HG03045 (cell line): ENCODE measurements at regions not wholly inside any gene's neighbourhood (a gene's known extent, or its start where the extent isn't known, plus 50 kb on each side); places are given as distances from the start of the nearest gene placed in this dataset.

Source experiments
- ATAC-seq: cut with Tn5 transposase; IDR thresholded peaks from one replicate; pipeline ENCODE4 v1.9.1; 2021; ENCODE audit warnings: mild to moderate bottlenecking, moderate library complexity; ENCODE audit not compliant: unreplicated experiment

- ATAC-seq = no peak
Measured at GRCh38 chr7:124432009-124432578, 333.5 kb downstream of the GPR37 start.

GRCh38 chr7:124429923-124430322 lies 335.7 kb downstream of the GPR37 start:
- no peak for ATAC-seq

DNA sequence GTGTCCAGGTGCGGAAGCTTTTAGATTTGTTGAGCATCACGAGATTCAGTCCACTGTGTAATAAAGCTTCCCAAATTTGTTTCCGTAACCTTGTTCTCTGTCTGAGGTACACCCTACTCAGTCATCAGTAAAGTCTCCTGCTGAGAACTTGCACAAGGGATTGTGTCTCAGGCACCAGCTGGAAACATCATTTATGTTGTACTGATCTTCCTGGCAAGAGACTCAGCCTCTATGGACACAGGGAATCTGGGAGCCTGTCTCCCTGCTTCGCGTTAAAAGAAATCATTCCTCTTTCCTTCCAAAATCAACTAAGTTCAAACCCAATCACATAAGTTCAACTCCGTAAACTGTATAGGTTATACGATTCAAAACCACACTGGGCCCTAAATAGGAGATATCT lies 336.8 kb downstream of the GPR37 start:
- ATAC-seq = no peak

DNA sequence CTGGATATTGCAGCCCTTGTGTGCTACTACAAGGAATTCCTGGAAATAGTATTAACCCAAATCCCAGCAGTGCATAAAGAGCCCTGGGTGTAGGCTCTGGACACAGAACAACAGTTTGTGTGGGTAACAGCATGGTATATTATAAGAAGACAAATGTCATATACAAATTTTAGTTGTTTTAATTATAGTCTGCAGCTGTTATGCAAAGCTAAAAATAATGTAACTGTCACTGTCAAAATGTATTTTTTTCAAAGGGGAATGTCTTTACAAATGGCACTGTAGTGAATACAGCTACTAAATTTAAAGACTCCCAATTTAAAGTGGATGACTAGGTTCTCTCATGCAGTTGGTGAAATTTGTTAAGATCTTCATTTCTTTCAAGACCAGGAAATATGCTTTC lies 339.0 kb downstream of the GPR37 start:
- no peak for ATAC-seq

- no peak for ATAC-seq
Measured at GRCh38 chr7:124423863-124424262, 341.7 kb downstream of the GPR37 start.

- ATAC-seq = no peak
Measured at GRCh38 chr7:124422081-124422480, 343.5 kb downstream of the GPR37 start.

- ATAC-seq = no peak
Measured at GRCh38 chr7:124420367-124420766, 345.2 kb downstream of the GPR37 start.

- no peak for ATAC-seq
Measured at GRCh38 chr7:124413029-124413428, 352.6 kb downstream of the GPR37 start.

DNA sequence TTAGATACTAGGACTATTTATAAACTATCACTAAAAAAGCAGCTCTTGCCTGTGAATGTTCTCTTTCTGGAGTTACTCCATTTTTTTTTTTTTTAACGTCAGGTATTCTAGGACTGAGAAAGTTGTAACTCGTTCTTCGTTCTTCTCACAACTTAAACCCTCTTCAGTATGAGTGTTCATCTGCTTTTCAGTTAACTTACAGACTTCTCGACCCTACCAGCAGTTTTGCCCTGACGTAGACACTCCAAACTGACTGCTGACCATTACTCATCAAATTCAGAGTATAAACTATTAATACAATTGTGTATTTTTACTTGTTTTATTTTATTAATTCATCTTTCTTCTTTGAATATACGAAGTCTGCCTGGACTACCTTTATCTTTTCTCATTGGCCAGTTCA lies 353.1 kb downstream of the GPR37 start:
- ATAC-seq = no peak

DNA sequence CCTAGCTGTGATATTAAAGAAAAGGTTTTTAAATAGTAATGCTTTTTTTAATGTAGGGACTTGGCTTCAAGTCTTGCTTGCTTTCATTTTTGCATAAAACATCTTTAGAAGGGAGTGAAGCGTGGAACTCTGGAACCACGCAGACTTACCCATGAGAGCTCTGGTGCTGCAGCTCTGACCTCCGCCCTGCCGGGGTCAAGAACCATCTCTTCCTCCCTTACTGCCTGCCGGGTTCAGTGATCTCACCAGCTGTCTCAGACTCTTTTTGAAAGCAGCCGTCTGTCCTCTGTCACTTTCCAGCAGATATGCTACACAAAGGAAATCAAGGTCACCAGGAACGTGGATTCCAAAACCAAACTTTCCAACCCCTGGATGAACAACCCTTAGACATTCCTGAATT lies 353.8 kb downstream of the GPR37 start:
- ATAC-seq = no peak

GRCh38 chr7:124403587-124403986 lies 362.0 kb downstream of the GPR37 start:
- no peak for ATAC-seq

GRCh38 chr7:124403112-124403511 lies 362.5 kb downstream of the GPR37 start:
- ATAC-seq = no peak

GRCh38 chr7:124399941-124400340 lies 365.7 kb downstream of the GPR37 start:
- no peak for ATAC-seq

GRCh38 chr7:124398937-124399552 lies 366.2 kb upstream of the TMEM229A start:
- no peak for ATAC-seq

GRCh38 chr7:124397134-124397533 lies 364.3 kb upstream of the TMEM229A start:
- ATAC-seq = no peak

DNA sequence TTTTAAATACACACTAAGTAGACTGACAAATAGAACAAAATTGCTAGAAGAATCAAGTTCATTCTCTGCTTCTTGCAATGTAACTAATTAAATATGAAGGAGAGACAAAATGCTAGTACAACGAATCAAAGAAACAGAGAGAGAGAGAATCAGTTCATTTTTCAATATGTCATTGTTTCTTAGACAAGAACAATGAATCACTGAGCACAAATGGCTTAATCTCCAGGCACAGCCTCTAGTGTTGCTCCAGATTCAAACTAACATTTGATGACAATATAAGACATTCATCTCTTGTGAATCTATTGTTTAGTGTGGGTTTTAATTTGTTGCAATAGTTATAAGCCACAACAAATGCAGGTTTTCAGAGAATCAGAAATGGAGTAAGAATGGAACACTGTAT lies 357.4 kb upstream of the TMEM229A start:
- ATAC-seq = no peak

- no peak for ATAC-seq
Measured at GRCh38 chr7:124388751-124389150, 355.9 kb upstream of the TMEM229A start.

GRCh38 chr7:124387056-124387455 lies 354.2 kb upstream of the TMEM229A start:
- ATAC-seq = no peak

- ATAC-seq = no peak
Measured at GRCh38 chr7:124379296-124379695, 346.4 kb upstream of the TMEM229A start.

GRCh38 chr7:124376111-124376510 lies 343.2 kb upstream of the TMEM229A start:
- ATAC-seq = no peak

DNA sequence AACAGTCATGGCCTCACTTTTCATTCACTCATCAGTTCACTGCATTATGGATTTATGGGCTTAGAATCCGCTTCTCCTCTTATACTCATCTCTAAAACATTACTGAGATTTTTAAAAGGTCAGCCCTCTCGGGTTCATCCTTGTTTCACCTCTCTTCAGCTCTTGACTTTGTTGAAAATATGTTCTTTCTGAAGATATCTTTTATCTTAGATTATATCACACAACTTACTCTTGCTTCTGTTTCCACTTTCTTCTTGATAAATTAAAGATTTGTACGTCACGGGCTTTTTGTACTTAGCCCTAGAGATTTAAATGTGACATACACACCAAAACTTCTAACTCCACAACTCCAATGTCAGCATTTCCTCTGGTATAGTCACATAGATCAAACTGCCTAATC lies 342.5 kb upstream of the TMEM229A start:
- no peak for ATAC-seq

GRCh38 chr7:124369310-124369709 lies 336.4 kb upstream of the TMEM229A start:
- ATAC-seq = no peak

DNA sequence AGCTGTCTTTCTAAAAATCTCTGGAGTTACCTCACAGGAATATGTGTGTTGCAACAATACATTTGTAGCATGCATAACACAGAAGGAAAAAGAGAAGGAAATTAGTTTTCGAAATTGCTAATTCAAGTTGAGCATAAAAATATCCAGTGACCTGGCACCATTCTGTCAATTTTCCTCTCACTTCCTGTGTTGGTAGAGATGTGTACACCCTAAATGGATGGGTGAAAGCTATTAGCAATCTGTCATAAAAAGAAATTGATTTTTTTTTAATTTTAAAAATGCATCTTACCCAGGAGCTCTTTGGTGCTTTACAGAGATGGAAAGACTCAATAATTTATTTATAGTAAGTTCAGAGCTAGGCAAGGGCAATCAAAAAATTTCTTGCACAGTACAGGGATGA lies 333.3 kb upstream of the TMEM229A start:
- ATAC-seq = no peak
